ENCODE measurements at regions not wholly inside any gene's neighbourhood (a gene's known extent, or its start where the extent isn't known, plus 50 kb on each side); places are given as distances from the start of the nearest gene placed in this dataset.

GRCh38 chr10:3516923-3517255 is 268.1 kb downstream of the KLF6 start:
- FAIRE-seq (no peak), DNase-seq (ENCODE audit: insufficient read length) (no peak)
- TF ChIP-seq POLR2AphosphoS5 (IDR thresholded peaks at IDR 0.05; ENCODE audit: low read depth, low read length), result no peak
- TF ChIP-seq TAF1 (IDR thresholded peaks at IDR 0.05; ENCODE audit: borderline replicate concordance, low read depth, low read length), result no peak
- TF ChIP-seq POLR2A (IDR thresholded peaks at IDR 0.05; ENCODE audit: low read depth, low read length), result no peak

GRCh38 chr10:3516234-3516922 is 268.6 kb downstream of the KLF6 start:
- no peak for FAIRE-seq
- no peak for TF ChIP-seq POLR2AphosphoS5 (IDR thresholded peaks at IDR 0.05; ENCODE audit: low read depth, low read length)
- TF ChIP-seq POLR2A (IDR thresholded peaks at IDR 0.05; ENCODE audit: low read depth, low read length), result no peak
- no peak for TF ChIP-seq TAF1 (IDR thresholded peaks at IDR 0.05; ENCODE audit: borderline replicate concordance, low read depth, low read length)
- DNase-seq (ENCODE audit: insufficient read length), result no peak

- no peak for TF ChIP-seq TAF1 (IDR thresholded peaks at IDR 0.05; ENCODE audit: borderline replicate concordance, low read depth, low read length)
- no peak for TF ChIP-seq POLR2A (IDR thresholded peaks at IDR 0.05; ENCODE audit: low read depth, low read length)
- TF ChIP-seq POLR2AphosphoS5 (IDR thresholded peaks at IDR 0.05; ENCODE audit: low read depth, low read length), result no peak
- FAIRE-seq (no peak), DNase-seq (ENCODE audit: insufficient read length) (no peak)
Measured at GRCh38 chr10:3514691-3515090, 270.3 kb downstream of the KLF6 start.

GRCh38 chr10:3512263-3512662 is 272.7 kb downstream of the KLF6 start:
- DNase-seq (ENCODE audit: insufficient read length) (no peak), FAIRE-seq (no peak)
- no peak for TF ChIP-seq POLR2A (IDR thresholded peaks at IDR 0.05; ENCODE audit: low read depth, low read length)
- no peak for TF ChIP-seq TAF1 (IDR thresholded peaks at IDR 0.05; ENCODE audit: borderline replicate concordance, low read depth, low read length)
- no peak for TF ChIP-seq POLR2AphosphoS5 (IDR thresholded peaks at IDR 0.05; ENCODE audit: low read depth, low read length)

GRCh38 chr10:3511483-3511882 is 273.5 kb downstream of the KLF6 start:
- TF ChIP-seq TAF1 (IDR thresholded peaks at IDR 0.05; ENCODE audit: borderline replicate concordance, low read depth, low read length) (no peak), POLR2A (IDR thresholded peaks at IDR 0.05; ENCODE audit: low read depth, low read length) (no peak), POLR2AphosphoS5 (IDR thresholded peaks at IDR 0.05; ENCODE audit: low read depth, low read length) (no peak)
- DNase-seq (ENCODE audit: insufficient read length) (no peak), FAIRE-seq (no peak)

GRCh38 chr10:3510741-3511140 is 274.3 kb downstream of the KLF6 start:
- TF ChIP-seq TAF1 (IDR thresholded peaks at IDR 0.05; ENCODE audit: borderline replicate concordance, low read depth, low read length) (no peak), POLR2A (IDR thresholded peaks at IDR 0.05; ENCODE audit: low read depth, low read length) (no peak), POLR2AphosphoS5 (IDR thresholded peaks at IDR 0.05; ENCODE audit: low read depth, low read length) (no peak)
- no peak for FAIRE-seq
- DNase-seq (ENCODE audit: insufficient read length), result no peak

GRCh38 chr10:3509355-3509754 is 275.7 kb downstream of the KLF6 start:
- TF ChIP-seq POLR2A (IDR thresholded peaks at IDR 0.05; ENCODE audit: low read depth, low read length) (no peak), POLR2AphosphoS5 (IDR thresholded peaks at IDR 0.05; ENCODE audit: low read depth, low read length) (no peak), TAF1 (IDR thresholded peaks at IDR 0.05; ENCODE audit: borderline replicate concordance, low read depth, low read length) (no peak)
- FAIRE-seq, result no peak
- no peak for DNase-seq (ENCODE audit: insufficient read length)

GRCh38 chr10:3503299-3503698 is 281.7 kb downstream of the KLF6 start:
- TF ChIP-seq POLR2AphosphoS5 (IDR thresholded peaks at IDR 0.05; ENCODE audit: low read depth, low read length) (no peak), TAF1 (IDR thresholded peaks at IDR 0.05; ENCODE audit: borderline replicate concordance, low read depth, low read length) (no peak), POLR2A (IDR thresholded peaks at IDR 0.05; ENCODE audit: low read depth, low read length) (no peak)
- no peak for FAIRE-seq
- DNase-seq (ENCODE audit: insufficient read length), result no peak

GRCh38 chr10:3502673-3503072 is 282.3 kb downstream of the KLF6 start:
- DNase-seq (ENCODE audit: insufficient read length) (no peak), FAIRE-seq (no peak)
- no peak for TF ChIP-seq POLR2A (IDR thresholded peaks at IDR 0.05; ENCODE audit: low read depth, low read length)
- no peak for TF ChIP-seq POLR2AphosphoS5 (IDR thresholded peaks at IDR 0.05; ENCODE audit: low read depth, low read length)
- no peak for TF ChIP-seq TAF1 (IDR thresholded peaks at IDR 0.05; ENCODE audit: borderline replicate concordance, low read depth, low read length)

GRCh38 chr10:3500408-3500856 is 284.6 kb downstream of the KLF6 start:
- DNase-seq (ENCODE audit: insufficient read length), result no peak

GRCh38 chr10:3499120-3499519 is 285.9 kb downstream of the KLF6 start:
- no peak for DNase-seq (ENCODE audit: insufficient read length)
- TF ChIP-seq POLR2AphosphoS5 (IDR thresholded peaks at IDR 0.05; ENCODE audit: low read depth, low read length), result no peak
- no peak for TF ChIP-seq POLR2A (IDR thresholded peaks at IDR 0.05; ENCODE audit: low read depth, low read length)
- no peak for TF ChIP-seq TAF1 (IDR thresholded peaks at IDR 0.05; ENCODE audit: borderline replicate concordance, low read depth, low read length)
- FAIRE-seq, result no peak

More at GRCh38 chr10:3500408-3500856, 284.6 kb downstream of the KLF6 start:
- TF ChIP-seq POLR2A (IDR thresholded peaks at IDR 0.05; ENCODE audit: low read depth, low read length), result no peak
- FAIRE-seq, result no peak

GRCh38 chr10:3497581-3497980 is 287.4 kb downstream of the KLF6 start:
- TF ChIP-seq POLR2AphosphoS5 (IDR thresholded peaks at IDR 0.05; ENCODE audit: low read depth, low read length) (no peak), POLR2A (IDR thresholded peaks at IDR 0.05; ENCODE audit: low read depth, low read length) (no peak), TAF1 (IDR thresholded peaks at IDR 0.05; ENCODE audit: borderline replicate concordance, low read depth, low read length) (no peak)
- FAIRE-seq (no peak), DNase-seq (ENCODE audit: insufficient read length) (no peak)

Measured in GM12892 (cell line).